CD8-positive, alpha-beta memory T cell (primary cell): ENCODE measurements at regions not wholly inside any gene's neighbourhood (a gene's known extent, or its start where the extent isn't known, plus 50 kb on each side); places are given as distances from the start of the nearest gene placed in this dataset.
"Not testable (repeated sequence)": the region's sequence is repeated elsewhere in the genome, so short reads cannot be mapped to it uniquely, and the experiment has no call there.

Experiments
- CTCF ChIA-PET: fragments of 350-600 bp; sonication (Branson Sonifier 250); formaldehyde crosslinking; loops from one replicate; lab custom pipeline; 2021; ENCODE audit warnings: antibody characterized with exemption; lab: Charles Lee
- POLR2A ChIA-PET: fragments of 350-600 bp; sonication (Branson Sonifier 250); formaldehyde crosslinking; loops from one replicate; lab custom pipeline; 2021; ENCODE audit warnings: antibody characterized with exemption; lab: Charles Lee
- DNase-seq, 5 donors: peaks; one replicate each; pipeline versions ENCODE4 v3.0.0 to v3.0.0-alpha.2; 2020 to 2022; ENCODE audit warnings: mixed read lengths in 1 of 5
- H3K27ac ChIP-seq: one replicate; pipeline ENCODE4 v1.7.0; 2013; ENCODE audit warnings: low read depth, mild to moderate bottlenecking, low read length, moderate library complexity
- H3K27me3 ChIP-seq: 2 replicates; pipeline ENCODE4 v1.7.0; 2013; ENCODE audit warnings: low read length, mild to moderate bottlenecking; ENCODE audit not compliant: insufficient read depth, poor library complexity, severe bottlenecking
- H3K36me3 ChIP-seq: 2 replicates; pipeline ENCODE4 v1.7.0; 2013; ENCODE audit warnings: mild to moderate bottlenecking, low read length, moderate library complexity; ENCODE audit not compliant: insufficient read depth
- H3K4me1 ChIP-seq: 2 replicates; pipeline ENCODE4 v1.7.0; 2013; ENCODE audit warnings: mild to moderate bottlenecking, low read length, moderate library complexity; ENCODE audit not compliant: insufficient read depth
- H3K4me3 ChIP-seq: 2 replicates; pipeline ENCODE4 v1.7.0; 2013; ENCODE audit warnings: mild to moderate bottlenecking, low read length
- H3K9me3 ChIP-seq: 2 replicates; pipeline ENCODE4 v1.7.0; 2013; ENCODE audit warnings: mild to moderate bottlenecking, low read length
- H3K27ac Mint-ChIP-seq, 8 donors: one replicate each; pipeline ENCODE4 v1.8.0; 2020 to 2021; ENCODE audit warnings: mixed read lengths in 8 of 8, mild to moderate bottlenecking in 6 of 8, inconsistent platforms in 3 of 8, moderate library complexity in 3 of 8
- H3K27me3 Mint-ChIP-seq, 2 donors: one replicate each; pipeline ENCODE4 v1.8.0; 2020 to 2021; ENCODE audit warnings: mixed read lengths in 2 of 2, mild to moderate bottlenecking in 1 of 2, moderate library complexity in 1 of 2
- H3K36me3 Mint-ChIP-seq, 3 donors: one replicate each; pipeline ENCODE4 v1.8.0; 2020 to 2021; ENCODE audit warnings: mixed read lengths in 3 of 3, inconsistent platforms in 1 of 3, mild to moderate bottlenecking in 1 of 3
- H3K4me1 Mint-ChIP-seq, 3 donors: one replicate each; pipeline ENCODE4 v1.8.0; 2020 to 2021; ENCODE audit warnings: mixed read lengths in 3 of 3, inconsistent platforms in 1 of 3, mild to moderate bottlenecking in 1 of 3
- H3K4me3 Mint-ChIP-seq, 7 donors: one replicate each; pipeline ENCODE4 v1.8.0; 2020 to 2021; ENCODE audit warnings: mixed read lengths in 7 of 7, mild to moderate bottlenecking in 6 of 7, moderate library complexity in 4 of 7, inconsistent platforms in 2 of 7
- H3K9me3 Mint-ChIP-seq, 5 donors: one replicate each; pipeline ENCODE4 v1.8.0; 2020 to 2022; ENCODE audit warnings: mixed read lengths in 5 of 5, mild to moderate bottlenecking in 3 of 5, moderate library complexity in 2 of 5, inconsistent platforms in 1 of 5

- ChIA-PET POLR2A (no interaction called here), CTCF (interaction anchor here (0.6 kb wide), 1 partner anchor 37 kb away, joined by 3 read pairs; no protein-coding TSS in a partner anchor)
- peaks cover 0 to 9% (median 3%) of the 10 kb centered on the region in 5 donors for H3K9me3 Mint-ChIP-seq
- Histone ChIP-seq H3K4me3 (no peak overlapping the region), H3K9me3 (no peaks in the 10 kb centered on the region), H3K36me3 (no peaks in the 10 kb centered on the region), H3K4me1 (no peaks in the 10 kb centered on the region), H3K27me3 (no peaks in the 10 kb centered on the region), H3K27ac (no peak overlapping the region)
- no peak overlapping the region for H3K27ac Mint-ChIP-seq
- no peak overlapping the region for H3K4me3 Mint-ChIP-seq
- no peaks in the 10 kb centered on the region for H3K27me3 Mint-ChIP-seq
- no peaks in the 10 kb centered on the region for H3K4me1 Mint-ChIP-seq
- H3K36me3 Mint-ChIP-seq = no peaks in the 10 kb centered on the region
- no peak for DNase-seq
These were observed 648.5 kb downstream of the TFAP2A start for GRCh38 chr6:9766240-9766915.

GRCh38 chr6:9761220-9761619 is 653.7 kb downstream of the TFAP2A start:
- H3K4me3 Mint-ChIP-seq = no peak overlapping the region
- Histone ChIP-seq H3K36me3 (no peaks in the 10 kb centered on the region), H3K27ac (no peak overlapping the region), H3K4me1 (no peaks in the 10 kb centered on the region), H3K4me3 (no peak overlapping the region), H3K27me3 (no peaks in the 10 kb centered on the region), H3K9me3 (no peaks in the 10 kb centered on the region)
- no peaks in the 10 kb centered on the region for H3K36me3 Mint-ChIP-seq
- no peaks in the 10 kb centered on the region for H3K27me3 Mint-ChIP-seq
- H3K4me1 Mint-ChIP-seq = no peaks in the 10 kb centered on the region
- no peak for DNase-seq
- peaks cover 0 to 12% (median 0%) of the 10 kb centered on the region in 5 donors for H3K9me3 Mint-ChIP-seq
- POLR2A ChIA-PET = no interaction called here
- CTCF ChIA-PET = no interaction called here
- no peak overlapping the region for H3K27ac Mint-ChIP-seq

- peaks cover 0 to 14% (median 3%) of the 10 kb centered on the region in 5 donors for H3K9me3 Mint-ChIP-seq
- no peaks in the 10 kb centered on the region for H3K4me1 Mint-ChIP-seq
- no peak for DNase-seq
- POLR2A ChIA-PET = no interaction called here
- Histone ChIP-seq H3K4me3 (no peak overlapping the region), H3K36me3 (no peaks in the 10 kb centered on the region), H3K9me3 (peaks cover 3% of the 10 kb centered on the region), H3K27me3 (no peaks in the 10 kb centered on the region), H3K4me1 (no peaks in the 10 kb centered on the region), H3K27ac (no peak overlapping the region)
- H3K27me3 Mint-ChIP-seq = no peaks in the 10 kb centered on the region
- CTCF ChIA-PET = no interaction called here
- no peak overlapping the region for H3K27ac Mint-ChIP-seq
- no peaks in the 10 kb centered on the region for H3K36me3 Mint-ChIP-seq
- no peak overlapping the region for H3K4me3 Mint-ChIP-seq
These were observed 660.4 kb downstream of the TFAP2A start for GRCh38 chr6:9754515-9754914.

- no peaks in the 10 kb centered on the region for H3K36me3 ChIP-seq
- H3K27me3 ChIP-seq = no peaks in the 10 kb centered on the region
- Mint-ChIP-seq H3K9me3 (peaks cover 0 to 10% (median 1%) of the 10 kb centered on the region in 5 donors), H3K4me1 (no peaks in the 10 kb centered on the region), H3K4me3 (no peak overlapping the region), H3K36me3 (no peaks in the 10 kb centered on the region), H3K27ac (no peak overlapping the region), H3K27me3 (no peaks in the 10 kb centered on the region)
- H3K4me3 ChIP-seq = no peak overlapping the region
- DNase-seq = no peak
- no peak overlapping the region for H3K27ac ChIP-seq
- CTCF ChIA-PET = no interaction called here
- H3K9me3 ChIP-seq = no peaks in the 10 kb centered on the region
- H3K4me1 ChIP-seq = no peaks in the 10 kb centered on the region
- POLR2A ChIA-PET = no interaction called here
These were observed 668.9 kb downstream of the TFAP2A start for GRCh38 chr6:9745966-9746365.

- Histone ChIP-seq H3K36me3 (no peaks in the 10 kb centered on the region), H3K4me3 (no peak overlapping the region), H3K27ac (no peak overlapping the region), H3K4me1 (no peaks in the 10 kb centered on the region), H3K27me3 (no peaks in the 10 kb centered on the region), H3K9me3 (no peaks in the 10 kb centered on the region)
- Mint-ChIP-seq H3K27ac (no peak overlapping the region), H3K9me3 (peaks cover 0 to 10% (median 1%) of the 10 kb centered on the region in 5 donors), H3K4me1 (no peaks in the 10 kb centered on the region), H3K36me3 (no peaks in the 10 kb centered on the region), H3K27me3 (no peaks in the 10 kb centered on the region), H3K4me3 (no peak overlapping the region)
- ChIA-PET POLR2A (no interaction called here), CTCF (no interaction called here)
- DNase-seq = no peak
These were observed 669.4 kb downstream of the TFAP2A start for GRCh38 chr6:9745476-9745875.

GRCh38 chr6:9744119-9744518 is 670.8 kb downstream of the TFAP2A start:
- POLR2A ChIA-PET = no interaction called here
- no peaks in the 10 kb centered on the region for H3K4me1 ChIP-seq
- no peak overlapping the region for H3K27ac ChIP-seq
- no peaks in the 10 kb centered on the region for H3K36me3 Mint-ChIP-seq
- CTCF ChIA-PET = no interaction called here
- no peaks in the 10 kb centered on the region for H3K36me3 ChIP-seq
- H3K9me3 ChIP-seq = no peaks in the 10 kb centered on the region
- no peak overlapping the region for H3K4me3 ChIP-seq
- no peak overlapping the region for H3K27ac Mint-ChIP-seq
- no peaks in the 10 kb centered on the region for H3K27me3 Mint-ChIP-seq
- no peak overlapping the region for H3K4me3 Mint-ChIP-seq
- DNase-seq = no peak
- H3K27me3 ChIP-seq = no peaks in the 10 kb centered on the region
- no peaks in the 10 kb centered on the region for H3K4me1 Mint-ChIP-seq
- peaks cover 0 to 10% (median 0%) of the 10 kb centered on the region in 5 donors for H3K9me3 Mint-ChIP-seq

GRCh38 chr6:9732056-9732455 is 682.8 kb downstream of the TFAP2A start:
- Mint-ChIP-seq H3K27ac (no peak overlapping the region), H3K4me1 (no peaks in the 10 kb centered on the region), H3K36me3 (no peaks in the 10 kb centered on the region), H3K27me3 (no peaks in the 10 kb centered on the region), H3K9me3 (peaks cover 0 to 8% (median 2%) of the 10 kb centered on the region in 5 donors), H3K4me3 (no peak overlapping the region)
- ChIA-PET POLR2A (no interaction called here), CTCF (no interaction called here)
- H3K9me3 ChIP-seq = no peaks in the 10 kb centered on the region
- no peak overlapping the region for H3K4me3 ChIP-seq
- no peak overlapping the region for H3K27ac ChIP-seq
- no peaks in the 10 kb centered on the region for H3K4me1 ChIP-seq
- no peaks in the 10 kb centered on the region for H3K27me3 ChIP-seq
- no peak for DNase-seq
- no peaks in the 10 kb centered on the region for H3K36me3 ChIP-seq

GRCh38 chr6:9725776-9726175 is 689.1 kb downstream of the TFAP2A start:
- CTCF ChIA-PET, H3K9me3 ChIP-seq, H3K4me3 Mint-ChIP-seq, DNase-seq, H3K36me3 Mint-ChIP-seq, H3K4me1 ChIP-seq, H3K27ac ChIP-seq, H3K27me3 ChIP-seq, H3K36me3 ChIP-seq, H3K27me3 Mint-ChIP-seq, H3K4me3 ChIP-seq, H3K4me1 Mint-ChIP-seq, POLR2A ChIA-PET: not testable (repeated sequence)
- Mint-ChIP-seq H3K27ac (peak overlapping the region in 1 of 8 donors; percentile 77), H3K9me3 (peaks cover 0 to 15% (median 3%) of the 10 kb centered on the region in 5 donors)
